Astrocyte (in vitro differentiated cells and primary cell): ENCODE measurements at regions not wholly inside any gene's neighbourhood (a gene's known extent, or its start where the extent isn't known, plus 50 kb on each side); places are given as distances from the start of the nearest gene placed in this dataset.

Experiments
- DNase-seq: peaks from one replicate; pipeline ENCODE4 v3.0.0-alpha.2; 2010; ENCODE audit warnings: low read depth
- FAIRE-seq: peaks from 2 replicates; lab custom pipeline; 2011; peaks lifted over from hg19 to GRCh38; lab: Jason Lieb, UNC
- H2AFZ ChIP-seq: 2 replicates; pipeline ENCODE4 v1.6.0; 2012; ENCODE audit warnings: low read depth, low read length, inconsistent platforms
- H3K27ac ChIP-seq: 2 replicates; pipeline ENCODE4 v1.5.1; 2011; ENCODE audit warnings: low read depth, low read length, inconsistent platforms
- H3K27me3 ChIP-seq: 2 replicates; pipeline ENCODE4 v1.6.0; 2011; ENCODE audit warnings: low read length, inconsistent platforms; ENCODE audit not compliant: insufficient read depth
- H3K36me3 ChIP-seq: 2 replicates; pipeline ENCODE4 v1.5.1; 2011; ENCODE audit warnings: low read length, inconsistent platforms; ENCODE audit not compliant: insufficient read depth
- H3K4me1 ChIP-seq: 2 replicates; pipeline ENCODE4 v1.5.1; 2011; ENCODE audit warnings: low read length, inconsistent platforms; ENCODE audit not compliant: insufficient read depth
- H3K4me2 ChIP-seq: 2 replicates; pipeline ENCODE4 v1.6.0; 2012; ENCODE audit warnings: low read length, inconsistent platforms
- H3K4me3 ChIP-seq: 2 replicates; pipeline ENCODE4 v1.5.1; 2011; ENCODE audit warnings: low read depth, mild to moderate bottlenecking, low read length, inconsistent platforms; ENCODE audit not compliant: insufficient read depth
- H3K79me2 ChIP-seq: 2 replicates; pipeline ENCODE4 v1.6.0; 2012; ENCODE audit warnings: mild to moderate bottlenecking, low read length, inconsistent platforms; ENCODE audit not compliant: insufficient read depth
- H3K9ac ChIP-seq: 2 replicates; pipeline ENCODE4 v1.6.0; 2012; ENCODE audit warnings: mild to moderate bottlenecking, low read length, inconsistent platforms
- H3K9me3 ChIP-seq: 2 replicates; pipeline ENCODE4 v1.5.1; 2012; ENCODE audit warnings: low read depth, mild to moderate bottlenecking, low read length, inconsistent platforms; ENCODE audit not compliant: insufficient read depth
- H4K20me1 ChIP-seq: 2 replicates; pipeline ENCODE4 v1.6.0; 2012; ENCODE audit warnings: low read length, inconsistent platforms; ENCODE audit not compliant: insufficient read depth
- H3K27ac Mint-ChIP-seq: one replicate; pipeline ENCODE4 v1.8.0; 2021; ENCODE audit warnings: mild to moderate bottlenecking, mixed read lengths; ENCODE audit not compliant: unreplicated experiment
- H3K27me3 Mint-ChIP-seq: one replicate; pipeline ENCODE4 v1.8.0; 2021; ENCODE audit warnings: low read depth, mixed read lengths; ENCODE audit not compliant: unreplicated experiment
- H3K36me3 Mint-ChIP-seq: one replicate; pipeline ENCODE4 v1.8.0; 2021; ENCODE audit warnings: low read depth, mixed read lengths; ENCODE audit not compliant: unreplicated experiment
- H3K4me1 Mint-ChIP-seq: one replicate; pipeline ENCODE4 v1.8.0; 2021; ENCODE audit warnings: low read depth, mixed read lengths; ENCODE audit not compliant: unreplicated experiment
- H3K4me3 Mint-ChIP-seq: one replicate; pipeline ENCODE4 v1.8.0; 2021; ENCODE audit warnings: mild to moderate bottlenecking, moderate library complexity, mixed read lengths; ENCODE audit not compliant: unreplicated experiment
- H3K9me3 Mint-ChIP-seq: one replicate; pipeline ENCODE4 v1.8.0; 2021; ENCODE audit warnings: mild to moderate bottlenecking, mixed read lengths; ENCODE audit not compliant: unreplicated experiment
- EZH2 ChIP-seq: IDR thresholded peaks from 2 replicates; pipeline ENCODE4 v1.6.1; 2012; ENCODE audit warnings: mild to moderate bottlenecking, low read length, inconsistent platforms; ENCODE audit not compliant: insufficient read depth
- TF ChIP-seq, protein P1 (sequence below): IDR thresholded peaks from 2 replicates; pipeline ENCODE4 v1.5.1; 2011; ENCODE audit warnings: low read depth, mild to moderate bottlenecking, inconsistent platforms, low read length, moderate library complexity; ENCODE audit not compliant: insufficient read depth

DNA sequence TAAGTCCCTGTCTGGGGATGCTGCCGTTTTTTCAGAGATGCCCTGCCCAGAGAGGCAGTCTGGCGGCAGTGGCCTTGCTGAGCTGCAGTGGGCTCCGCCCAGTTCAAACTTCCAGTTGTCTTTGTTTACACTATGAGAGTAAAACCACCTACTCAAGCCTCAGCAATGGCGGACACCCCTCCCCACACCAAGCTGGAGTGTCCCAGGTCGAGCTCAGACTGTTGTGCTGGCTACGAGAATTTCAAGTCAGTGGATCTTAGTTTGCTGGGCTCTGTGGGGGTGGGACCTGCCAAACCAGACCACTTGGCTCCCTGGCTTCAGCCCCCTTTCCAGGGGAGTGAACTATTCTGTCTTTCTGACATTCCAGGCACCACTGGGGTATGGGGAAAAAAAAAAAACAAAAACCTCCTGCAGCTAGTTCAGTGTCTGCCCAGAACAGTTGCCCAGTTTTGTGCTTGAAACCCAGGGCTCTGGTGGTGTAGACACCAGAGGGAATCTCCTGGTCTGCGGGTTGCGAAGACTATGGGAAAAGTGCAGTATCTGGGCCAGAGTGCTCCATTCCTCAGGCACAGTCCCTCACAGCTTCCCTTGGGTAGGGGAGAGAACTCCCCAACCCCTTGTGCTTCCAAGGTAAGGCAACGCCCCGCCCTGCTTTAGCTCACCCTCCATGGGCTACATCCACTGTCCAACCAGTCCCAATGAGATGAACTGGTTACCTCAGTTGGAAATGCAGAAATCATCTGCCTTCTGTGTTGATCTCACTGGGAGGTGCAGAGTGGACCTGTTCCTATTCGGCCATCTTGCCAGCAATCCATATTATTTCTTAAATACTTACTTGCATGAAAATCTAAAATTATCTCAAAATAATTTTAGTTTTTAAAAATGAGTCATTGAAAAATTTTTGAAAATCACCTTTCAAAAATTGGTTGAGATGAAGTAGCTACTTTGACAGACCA lies 338.0 kb downstream of the OSR1 start:
- H3K4me2 ChIP-seq, result peak overlapping the region; percentile 75
- Mint-ChIP-seq H3K27me3 (peaks cover 2% of the 10 kb centered on the region), H3K4me3 (no peak overlapping the region), H3K27ac (peak overlapping the region; percentile 70), H3K36me3 (no peaks in the 10 kb centered on the region), H3K9me3 (peaks cover 6% of the 10 kb centered on the region), H3K4me1 (peaks cover 17% of the 10 kb centered on the region)
- no peaks in the 10 kb centered on the region for H3K79me2 ChIP-seq
- no peak overlapping the region for H3K4me3 ChIP-seq
- no peaks in the 10 kb centered on the region for H4K20me1 ChIP-seq
- no peaks in the 10 kb centered on the region for H3K36me3 ChIP-seq
- DNase-seq (no peak), FAIRE-seq (no peak)
- H3K4me1 ChIP-seq, result peaks cover 22% of the 10 kb centered on the region
- no peak for TF ChIP-seq EZH2
- TF ChIP-seq, protein P1, sequence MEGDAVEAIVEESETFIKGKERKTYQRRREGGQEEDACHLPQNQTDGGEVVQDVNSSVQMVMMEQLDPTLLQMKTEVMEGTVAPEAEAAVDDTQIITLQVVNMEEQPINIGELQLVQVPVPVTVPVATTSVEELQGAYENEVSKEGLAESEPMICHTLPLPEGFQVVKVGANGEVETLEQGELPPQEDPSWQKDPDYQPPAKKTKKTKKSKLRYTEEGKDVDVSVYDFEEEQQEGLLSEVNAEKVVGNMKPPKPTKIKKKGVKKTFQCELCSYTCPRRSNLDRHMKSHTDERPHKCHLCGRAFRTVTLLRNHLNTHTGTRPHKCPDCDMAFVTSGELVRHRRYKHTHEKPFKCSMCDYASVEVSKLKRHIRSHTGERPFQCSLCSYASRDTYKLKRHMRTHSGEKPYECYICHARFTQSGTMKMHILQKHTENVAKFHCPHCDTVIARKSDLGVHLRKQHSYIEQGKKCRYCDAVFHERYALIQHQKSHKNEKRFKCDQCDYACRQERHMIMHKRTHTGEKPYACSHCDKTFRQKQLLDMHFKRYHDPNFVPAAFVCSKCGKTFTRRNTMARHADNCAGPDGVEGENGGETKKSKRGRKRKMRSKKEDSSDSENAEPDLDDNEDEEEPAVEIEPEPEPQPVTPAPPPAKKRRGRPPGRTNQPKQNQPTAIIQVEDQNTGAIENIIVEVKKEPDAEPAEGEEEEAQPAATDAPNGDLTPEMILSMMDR, result no peak
- H3K9me3 ChIP-seq, result no peaks in the 10 kb centered on the region
- peak overlapping the region; percentile 16 for H3K9ac ChIP-seq
- H2AFZ ChIP-seq, result peak overlapping the region; percentile 50
- peak overlapping the region; percentile 77 for H3K27ac ChIP-seq
- no peaks in the 10 kb centered on the region for H3K27me3 ChIP-seq

DNA sequence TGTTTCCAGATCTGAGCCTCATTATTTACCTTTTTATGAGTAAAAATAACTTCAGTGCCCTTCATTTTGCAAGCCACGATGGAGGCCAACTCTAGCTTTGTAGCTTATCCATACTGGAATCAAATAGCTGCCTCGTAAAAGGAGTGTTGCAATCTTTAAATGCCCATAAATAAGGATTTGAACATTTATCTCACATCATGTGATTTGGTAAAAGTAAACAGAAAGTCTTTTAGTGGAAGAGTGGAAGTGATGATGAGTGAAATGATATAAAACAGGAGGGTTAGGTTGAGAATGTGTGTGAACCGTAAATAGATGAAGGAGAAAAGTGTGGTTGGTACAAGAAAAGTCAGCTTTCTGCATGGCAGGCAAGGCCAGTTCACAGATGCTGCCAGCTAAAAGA lies 348.9 kb downstream of the OSR1 start:
- Mint-ChIP-seq H3K9me3 (peaks cover 3% of the 10 kb centered on the region), H3K4me1 (no peaks in the 10 kb centered on the region), H3K4me3 (no peak overlapping the region), H3K27me3 (peaks cover 3% of the 10 kb centered on the region), H3K27ac (no peak overlapping the region), H3K36me3 (no peaks in the 10 kb centered on the region)
- Histone ChIP-seq H3K4me1 (no peaks in the 10 kb centered on the region), H3K4me2 (no peak overlapping the region), H3K9me3 (no peaks in the 10 kb centered on the region), H3K27me3 (no peaks in the 10 kb centered on the region), H3K4me3 (no peak overlapping the region), H4K20me1 (no peaks in the 10 kb centered on the region), H3K27ac (no peak overlapping the region), H2AFZ (no peak overlapping the region), H3K9ac (no peak overlapping the region), H3K79me2 (no peaks in the 10 kb centered on the region), H3K36me3 (no peaks in the 10 kb centered on the region)
- no peak for TF ChIP-seq EZH2
- TF ChIP-seq, protein P1, result no peak
- no peak for DNase-seq
- no peak for FAIRE-seq

DNA sequence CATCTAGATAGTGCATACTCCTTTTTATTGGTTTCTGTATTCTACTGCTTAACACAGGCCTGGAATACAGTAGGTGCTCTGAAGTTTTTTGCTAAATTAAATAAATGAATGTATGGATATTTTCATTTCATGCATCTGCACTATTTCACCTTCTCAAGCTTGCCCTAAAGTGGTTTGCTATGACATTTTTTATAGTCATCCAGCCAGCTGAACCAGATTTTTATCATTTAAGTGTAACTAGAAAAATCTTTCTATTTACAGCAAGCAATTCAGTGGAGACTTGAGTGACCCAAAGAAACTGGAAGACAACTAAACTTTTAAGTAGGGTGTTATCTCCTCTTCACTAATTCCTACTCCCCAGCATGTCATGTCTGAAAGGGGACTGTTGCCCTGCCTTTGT lies 354.9 kb downstream of the OSR1 start:
- no peaks in the 10 kb centered on the region for H4K20me1 ChIP-seq
- no peaks in the 10 kb centered on the region for H3K9me3 ChIP-seq
- no peaks in the 10 kb centered on the region for H3K36me3 ChIP-seq
- H3K27ac ChIP-seq, result no peak overlapping the region
- FAIRE-seq, result no peak
- no peak overlapping the region for H3K4me3 ChIP-seq
- peaks cover 3% of the 10 kb centered on the region for H3K9me3 Mint-ChIP-seq
- TF ChIP-seq EZH2, result no peak
- TF ChIP-seq, protein P1, result no peak
- no peak overlapping the region for H3K4me3 Mint-ChIP-seq
- no peaks in the 10 kb centered on the region for H3K4me1 Mint-ChIP-seq
- no peak overlapping the region for H3K4me2 ChIP-seq
- H3K79me2 ChIP-seq, result no peaks in the 10 kb centered on the region
- H2AFZ ChIP-seq, result no peak overlapping the region
- H3K27me3 Mint-ChIP-seq, result peaks cover 5% of the 10 kb centered on the region
- no peak for DNase-seq
- H3K27me3 ChIP-seq, result no peaks in the 10 kb centered on the region
- no peak overlapping the region for H3K27ac Mint-ChIP-seq
- H3K9ac ChIP-seq, result no peak overlapping the region
- no peaks in the 10 kb centered on the region for H3K36me3 Mint-ChIP-seq
- no peaks in the 10 kb centered on the region for H3K4me1 ChIP-seq
